Natural killer cell treated with Interleukin-12 subunit alpha and Interleukin-12 subunit beta and Interleukin-15 and Interleukin-18, amount 100 ng/mL, for 72 hours (primary cell): ENCODE measurements at regions not wholly inside any gene's neighbourhood (a gene's known extent, or its start where the extent isn't known, plus 50 kb on each side); places are given as distances from the start of the nearest gene placed in this dataset.

Source experiments
- ATAC-seq, 2 donors: fragments of 150-1000 bp; cut with Tn5 transposase in 1 of 2; sonication (Bioruptor Pico), chemical (Tn5 transposase) in 1 of 2; 2 replicates each; pipeline ENCODE4 v1.10.0; 2021
- DNase-seq: peaks from one replicate; pipeline ENCODE4 v3.0.0; 2022; ENCODE audit warnings: low spot score
- H3K27ac Mint-ChIP-seq, 2 donors: 1 replicate in 1 of 2; 2 replicates in 1 of 2; pipeline ENCODE4 v1.8.0; 2022; ENCODE audit warnings: mixed read lengths in 2 of 2, mild to moderate bottlenecking in 1 of 2, moderate library complexity in 1 of 2
- H3K27me3 Mint-ChIP-seq, 2 donors: 1 replicate in 1 of 2; 2 replicates in 1 of 2; pipeline ENCODE4 v1.8.0; 2022; ENCODE audit warnings: mixed read lengths in 2 of 2
- H3K36me3 Mint-ChIP-seq: one replicate; pipeline ENCODE4 v1.8.0; 2022; ENCODE audit warnings: mixed read lengths
- H3K4me1 Mint-ChIP-seq, 2 donors: 1 replicate in 1 of 2; 2 replicates in 1 of 2; pipeline ENCODE4 v1.8.0; 2022; ENCODE audit warnings: low read depth in 2 of 2, mixed read lengths in 2 of 2, mild to moderate bottlenecking in 1 of 2
- H3K4me3 Mint-ChIP-seq: one replicate; pipeline ENCODE4 v1.8.0; 2022; ENCODE audit warnings: mixed read lengths
- H3K9me3 Mint-ChIP-seq: 2 replicates; pipeline ENCODE4 v1.8.0; 2022; ENCODE audit warnings: mixed read lengths

DNA sequence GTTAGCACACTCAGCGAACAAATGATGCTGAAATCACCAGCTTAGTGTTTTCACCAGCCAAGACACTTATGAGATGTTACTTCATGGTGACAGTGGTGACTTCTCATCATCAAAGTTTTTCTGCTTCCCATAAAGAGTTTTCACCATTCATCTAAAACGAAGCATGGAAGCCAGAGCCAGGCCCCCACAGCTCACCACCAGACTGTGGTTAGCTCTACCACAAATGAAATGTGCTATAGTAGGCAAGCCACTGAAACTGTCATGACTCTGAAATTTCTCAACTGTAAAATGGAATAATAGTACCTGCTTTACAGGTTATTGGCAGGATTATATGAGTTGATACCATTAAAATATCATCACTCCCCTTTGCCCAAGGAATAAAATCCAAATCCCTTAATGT, 56.4 kb upstream of the HHIP start:
- H3K4me3 Mint-ChIP-seq = no peak overlapping the region
- peaks cover 5 to 11% of the 10 kb centered on the region in 2 donors for H3K27me3 Mint-ChIP-seq
- no peak for DNase-seq
- no peaks in the 10 kb centered on the region for H3K4me1 Mint-ChIP-seq
- H3K36me3 Mint-ChIP-seq = peaks cover 6% of the 10 kb centered on the region
- H3K27ac Mint-ChIP-seq = no peak overlapping the region
- ATAC-seq = no peak
- peaks cover 14% of the 10 kb centered on the region for H3K9me3 Mint-ChIP-seq

DNA sequence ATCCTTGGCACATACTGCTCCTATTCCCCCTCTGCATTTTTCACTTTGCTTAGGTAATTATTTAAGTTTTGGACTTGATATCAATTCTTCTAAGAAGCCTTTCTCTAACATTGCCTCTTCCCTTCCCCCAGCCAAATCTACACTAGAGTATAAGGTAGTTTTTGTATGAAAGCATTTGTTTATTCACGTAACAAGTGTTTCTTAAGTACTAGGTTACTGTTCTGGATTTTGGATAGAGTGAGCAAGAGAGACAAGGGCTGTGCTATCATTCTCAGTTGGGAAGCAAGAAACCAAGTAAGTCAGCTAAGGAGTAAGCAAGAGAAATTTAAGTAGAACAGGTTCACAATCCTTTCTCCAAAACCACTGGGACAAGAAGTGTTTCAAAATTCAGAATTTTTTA, 55.9 kb upstream of the HHIP start:
- Mint-ChIP-seq H3K27ac (no peak overlapping the region), H3K4me3 (no peak overlapping the region), H3K4me1 (no peaks in the 10 kb centered on the region), H3K36me3 (peaks cover 6% of the 10 kb centered on the region), H3K9me3 (peaks cover 12% of the 10 kb centered on the region), H3K27me3 (peaks cover 5 to 11% of the 10 kb centered on the region in 2 donors)
- DNase-seq (no peak), ATAC-seq (no peak)

GRCh38 chr4:144591401-144591800, 54.6 kb upstream of the HHIP start:
- no peak for ATAC-seq
- Mint-ChIP-seq H3K4me3 (no peak overlapping the region), H3K9me3 (peaks cover 11% of the 10 kb centered on the region), H3K4me1 (no peaks in the 10 kb centered on the region), H3K27ac (no peak overlapping the region), H3K27me3 (peaks cover 5 to 11% of the 10 kb centered on the region in 2 donors), H3K36me3 (peaks cover 6% of the 10 kb centered on the region)
- DNase-seq = no peak

GRCh38 chr4:144592264-144592663, 53.7 kb upstream of the HHIP start:
- Mint-ChIP-seq H3K4me3 (no peak overlapping the region), H3K4me1 (no peaks in the 10 kb centered on the region), H3K36me3 (peaks cover 6% of the 10 kb centered on the region), H3K27me3 (peaks cover 5 to 11% of the 10 kb centered on the region in 2 donors), H3K9me3 (peaks cover 11% of the 10 kb centered on the region), H3K27ac (no peak overlapping the region)
- ATAC-seq (no peak), DNase-seq (no peak)

DNA sequence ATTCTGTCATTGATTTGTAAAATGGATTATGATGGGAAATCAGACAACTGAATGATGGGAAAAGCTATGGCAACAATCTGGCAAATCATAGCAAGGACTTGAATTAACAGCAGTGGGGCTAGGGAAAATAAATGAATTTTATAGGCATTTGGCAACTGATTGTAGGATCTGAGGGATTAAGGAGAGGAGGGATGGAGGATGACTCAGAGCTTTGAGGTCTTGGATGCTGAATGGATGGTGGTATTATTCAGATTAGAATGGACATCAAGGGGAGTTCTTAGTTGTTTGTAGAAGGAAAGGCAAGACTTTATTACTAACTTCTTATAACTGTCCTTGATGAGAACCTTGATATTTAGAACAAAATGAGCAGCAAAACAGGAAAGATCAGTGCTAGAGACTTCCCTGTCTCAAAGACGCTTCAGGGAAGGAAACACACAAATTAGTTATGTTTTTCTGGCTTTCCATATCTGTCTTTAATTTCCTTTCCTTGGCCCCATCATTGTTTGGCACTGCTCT, 51.4 kb upstream of the HHIP start:
- no peaks in the 10 kb centered on the region for H3K4me1 Mint-ChIP-seq
- no peak overlapping the region for H3K4me3 Mint-ChIP-seq
- H3K27ac Mint-ChIP-seq = no peak overlapping the region
- DNase-seq (no peak), ATAC-seq (no peak)
- no peaks in the 10 kb centered on the region for H3K36me3 Mint-ChIP-seq
- H3K9me3 Mint-ChIP-seq = peaks cover 6% of the 10 kb centered on the region
- peaks cover 5 to 11% of the 10 kb centered on the region in 2 donors for H3K27me3 Mint-ChIP-seq

- DNase-seq = no peak
- no peak overlapping the region for H3K27ac Mint-ChIP-seq
- H3K36me3 Mint-ChIP-seq = no peaks in the 10 kb centered on the region
- no peak for ATAC-seq
- H3K27me3 Mint-ChIP-seq = peaks cover 5 to 11% of the 10 kb centered on the region in 2 donors
- H3K4me1 Mint-ChIP-seq = no peaks in the 10 kb centered on the region
- no peak overlapping the region for H3K4me3 Mint-ChIP-seq
- H3K9me3 Mint-ChIP-seq = peaks cover 6% of the 10 kb centered on the region
These were observed 50.3 kb upstream of the HHIP start for GRCh38 chr4:144595681-144596080.
